Mucosa of descending colon (tissue), 3 donors: ENCODE measurements at regions not wholly inside any gene's neighbourhood (a gene's known extent, or its start where the extent isn't known, plus 50 kb on each side); places are given as distances from the start of the nearest gene placed in this dataset.

Source experiments
- ATAC-seq: fragments of 200-7000 bp; cut with Tn5 transposase; one replicate; pipeline ENCODE4 v1.9.1; 2020; ENCODE audit warnings: mild to moderate bottlenecking, moderate library complexity
- DNase-seq, 3 donors: peaks; one replicate each; pipeline ENCODE4 v3.0.0-alpha.2; 2020
- H3K36me3 ChIP-seq: fragments of 200-600 bp; one replicate; pipeline ENCODE4 v1.8.0; 2021; ENCODE audit warnings: low read depth, mild to moderate bottlenecking
- H3K4me1 ChIP-seq: fragments of 200-600 bp; one replicate; pipeline ENCODE4 v1.8.0; 2021; ENCODE audit warnings: low read depth, mild to moderate bottlenecking
- H3K4me3 ChIP-seq: fragments of 200-600 bp; one replicate; pipeline ENCODE4 v1.8.0; 2021; ENCODE audit warnings: mild to moderate bottlenecking
- H3K9me3 ChIP-seq: fragments of 200-600 bp; one replicate; pipeline ENCODE4 v1.8.0; 2021; ENCODE audit warnings: mild to moderate bottlenecking
- CTCF ChIP-seq: fragments of 200-600 bp; IDR thresholded peaks from one replicate; pipeline ENCODE4 v1.8.0; 2022; ENCODE audit warnings: antibody characterized with exemption, mild to moderate bottlenecking
- intact Hi-C, 2 donors: fragments of 100-400 bp; cut with DNase I in 1 of 2; cut with micrococcal nuclease in 1 of 2; formaldehyde crosslinking; loops; one replicate each; pipeline versions ENCODE4 v1.11.0 to v1.11.1; 2022; cut with DNase I, micrococcal nuclease
- donor health status: DM: no; HTN: no; CAD: no; lungs with moderate emphysema.
- donor health status: DM: no; HTN: no; CAD: no.
- donor health status: DM: no; HTN: yes; CAD: no.

- intact Hi-C loops = no loop called here
These were observed 468.7 kb downstream of the PID1 start for GRCh38 chr2:228802181-228803071.

GRCh38 chr2:228801451-228801850 is 469.6 kb downstream of the PID1 start:
- no peak for DNase-seq
- no peak overlapping the region for H3K4me3 ChIP-seq
- H3K4me1 ChIP-seq = no peaks in the 10 kb centered on the region
- TF ChIP-seq CTCF = no peak
- intact Hi-C loops = no loop called here
- no peak for ATAC-seq
- no peaks in the 10 kb centered on the region for H3K36me3 ChIP-seq
- no peaks in the 10 kb centered on the region for H3K9me3 ChIP-seq

More at GRCh38 chr2:228802181-228803071, 468.7 kb downstream of the PID1 start:
- TF ChIP-seq CTCF = no peak
- no peaks in the 10 kb centered on the region for H3K9me3 ChIP-seq
- DNase-seq (no peak), ATAC-seq (no peak)
- H3K36me3 ChIP-seq = no peaks in the 10 kb centered on the region
- no peaks in the 10 kb centered on the region for H3K4me1 ChIP-seq
- H3K4me3 ChIP-seq = no peak overlapping the region

GRCh38 chr2:228799208-228799588 is 471.9 kb downstream of the PID1 start:
- intact Hi-C loops = no loop called here
- Histone ChIP-seq H3K4me1 (no peaks in the 10 kb centered on the region), H3K4me3 (no peak overlapping the region), H3K36me3 (no peaks in the 10 kb centered on the region), H3K9me3 (no peaks in the 10 kb centered on the region)
- DNase-seq (no peak), ATAC-seq (no peak)
- no peak for TF ChIP-seq CTCF

GRCh38 chr2:228798458-228799207 is 472.5 kb downstream of the PID1 start:
- no peaks in the 10 kb centered on the region for H3K9me3 ChIP-seq
- no peaks in the 10 kb centered on the region for H3K4me1 ChIP-seq
- no peak overlapping the region for H3K4me3 ChIP-seq
- no peak for ATAC-seq
- H3K36me3 ChIP-seq = no peaks in the 10 kb centered on the region
- intact Hi-C loops = no loop called here
- no peak for TF ChIP-seq CTCF
- no peak for DNase-seq

GRCh38 chr2:228796386-228796785 is 474.7 kb downstream of the PID1 start:
- H3K9me3 ChIP-seq = no peaks in the 10 kb centered on the region
- no peak overlapping the region for H3K4me3 ChIP-seq
- TF ChIP-seq CTCF = no peak
- DNase-seq (no peak), ATAC-seq (no peak)
- intact Hi-C loops = no loop called here
- H3K4me1 ChIP-seq = no peaks in the 10 kb centered on the region
- H3K36me3 ChIP-seq = no peaks in the 10 kb centered on the region
